Thyroid gland (tissue), 4 donors: ENCODE measurements at regions not wholly inside any gene's neighbourhood (a gene's known extent, or its start where the extent isn't known, plus 50 kb on each side); places are given as distances from the start of the nearest gene placed in this dataset.

Experiments used
- CTCF ChIP-seq, 6 experiments: fragments of 200-600 bp in 3 of 6; fragments of 450-650 bp in 3 of 6; sonication (generic) in 3 of 6; IDR thresholded peaks; one replicate each; pipeline ENCODE4 v1.5.1; 2016 to 2019; ENCODE audit warnings: antibody characterized with exemption in 6 of 6, mild to moderate bottlenecking in 2 of 6, inconsistent platforms in 1 of 6, moderate library complexity in 1 of 6
- POLR2A ChIP-seq, 2 donors: fragments of 450-650 bp; IDR thresholded peaks; one replicate each; pipeline ENCODE4 v1.6.1; 2017; ENCODE audit warnings: antibody characterized with exemption in 2 of 2, mild to moderate bottlenecking in 2 of 2, moderate library complexity in 1 of 2

DNA sequence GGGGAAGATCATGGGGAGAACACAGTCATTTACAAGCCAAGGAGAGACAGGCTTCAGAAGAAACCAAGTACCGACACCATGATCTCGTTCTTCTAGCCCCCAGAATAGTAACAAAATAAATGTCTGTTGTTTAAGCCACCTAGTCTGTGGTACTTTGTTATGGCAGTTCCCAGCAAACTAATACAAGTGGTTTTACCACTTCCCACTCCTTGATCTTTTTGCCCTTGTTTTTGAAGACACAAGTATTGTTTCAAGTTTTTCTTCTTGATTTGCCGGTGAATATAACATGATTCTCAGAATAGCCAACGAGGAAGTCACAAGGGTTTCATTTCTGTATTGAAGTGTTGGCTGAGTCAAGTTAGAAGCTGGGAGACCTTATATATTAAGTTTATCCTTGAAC, 220.3 kb downstream of the SOX2 start:
- TF ChIP-seq POLR2A (IDR thresholded peaks at IDR 0.05) (no peak), CTCF (IDR thresholded peaks at IDR 0.05) (no peak)
